ENCODE measurements at regions not wholly inside any gene's neighbourhood (a gene's known extent, or its start where the extent isn't known, plus 50 kb on each side); places are given as distances from the start of the nearest gene placed in this dataset.

- H3K4me1 Mint-ChIP-seq (ENCODE audit: low read depth): no peaks in the 10 kb centered on the region
- intact Hi-C loops (cut with micrococcal nuclease): no loop called here
- H3K4me3 Mint-ChIP-seq: no peak overlapping the region
- H3K27ac Mint-ChIP-seq: no peak overlapping the region
- DNase-seq: no peak
- TF ChIP-seq CTCF (IDR thresholded peaks at IDR 0.05): no peak
- H3K9me3 Mint-ChIP-seq: peaks cover 13% of the 10 kb centered on the region
- no peaks in the 10 kb centered on the region for H3K27me3 Mint-ChIP-seq
- no peaks in the 10 kb centered on the region for H3K36me3 Mint-ChIP-seq (ENCODE audit: low read depth)
- ChIA-PET CTCF (no interaction called here), POLR2A (no interaction called here)
- ATAC-seq: no peak
Measured at GRCh38 chr10:53543410-53543809, 770.8 kb upstream of the MBL2 start.

DNA sequence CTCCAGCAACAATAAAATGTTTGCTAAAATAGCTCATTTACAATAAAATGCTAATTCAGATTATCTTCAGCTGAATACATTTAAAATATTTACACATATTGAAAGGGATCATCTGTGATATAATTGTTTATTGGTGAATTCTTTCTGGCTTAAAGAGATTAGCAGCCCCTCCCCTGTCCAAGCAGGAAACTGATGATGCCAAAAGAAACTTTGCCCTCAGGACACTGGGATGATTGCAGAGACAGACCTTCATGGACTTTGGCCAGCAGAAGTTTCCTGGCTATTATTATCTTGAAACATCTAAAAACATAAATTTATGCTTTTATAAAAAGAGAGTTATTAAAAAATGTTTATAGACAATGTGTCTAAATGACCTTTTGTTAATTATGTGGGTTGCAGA is 764.9 kb upstream of the MBL2 start:
- ATAC-seq (no peak), DNase-seq (no peak)
- intact Hi-C loops (cut with micrococcal nuclease): no loop called here
- CTCF ChIA-PET: no interaction called here
- no peak overlapping the region for H3K4me3 Mint-ChIP-seq
- POLR2A ChIA-PET: no interaction called here
- no peak overlapping the region for H3K27ac Mint-ChIP-seq
- no peak for TF ChIP-seq CTCF (IDR thresholded peaks at IDR 0.05)
- H3K36me3 Mint-ChIP-seq (ENCODE audit: low read depth): no peaks in the 10 kb centered on the region
- no peaks in the 10 kb centered on the region for H3K27me3 Mint-ChIP-seq
- no peaks in the 10 kb centered on the region for H3K4me1 Mint-ChIP-seq (ENCODE audit: low read depth)
- peaks cover 7% of the 10 kb centered on the region for H3K9me3 Mint-ChIP-seq

DNA sequence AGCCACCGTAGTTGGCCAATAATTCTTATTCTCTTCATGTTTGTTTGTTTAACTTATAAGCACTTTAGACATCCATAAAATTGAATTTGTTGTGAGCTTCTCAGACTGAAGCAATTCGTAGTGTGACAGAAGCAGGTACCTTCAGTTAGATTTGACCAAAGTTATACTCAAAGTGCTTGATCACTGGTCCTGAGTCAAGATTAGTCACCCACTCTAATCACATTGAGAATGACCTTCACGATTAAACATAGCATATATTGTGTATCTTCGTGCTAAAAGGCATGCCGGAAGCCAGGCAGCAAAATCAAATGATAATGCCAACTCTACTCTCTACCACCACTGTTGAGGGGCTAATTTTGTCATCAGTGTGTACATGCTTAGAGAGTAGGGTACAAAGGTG is 763.7 kb upstream of the MBL2 start:
- POLR2A ChIA-PET: no interaction called here
- no peaks in the 10 kb centered on the region for H3K36me3 Mint-ChIP-seq (ENCODE audit: low read depth)

GRCh38 chr10:53534428-53534827 is 761.8 kb upstream of the MBL2 start:
- H3K9me3 Mint-ChIP-seq: peaks cover 8% of the 10 kb centered on the region
- no peak for TF ChIP-seq CTCF (IDR thresholded peaks at IDR 0.05)
- ChIA-PET CTCF (no interaction called here), POLR2A (no interaction called here)
- intact Hi-C loops (cut with micrococcal nuclease): no loop called here
- no peaks in the 10 kb centered on the region for H3K4me1 Mint-ChIP-seq (ENCODE audit: low read depth)
- DNase-seq: no peak
- H3K4me3 Mint-ChIP-seq: no peak overlapping the region
- no peaks in the 10 kb centered on the region for H3K27me3 Mint-ChIP-seq
- no peaks in the 10 kb centered on the region for H3K36me3 Mint-ChIP-seq (ENCODE audit: low read depth)
- H3K27ac Mint-ChIP-seq: no peak overlapping the region
- ATAC-seq: no peak

More for the DNA sequence above, 763.7 kb upstream of the MBL2 start:
- CTCF ChIA-PET: no interaction called here
- H3K4me3 Mint-ChIP-seq: no peak overlapping the region
- ATAC-seq (no peak), DNase-seq (no peak)
- H3K9me3 Mint-ChIP-seq: peaks cover 8% of the 10 kb centered on the region
- H3K4me1 Mint-ChIP-seq (ENCODE audit: low read depth): no peaks in the 10 kb centered on the region
- no peaks in the 10 kb centered on the region for H3K27me3 Mint-ChIP-seq
- intact Hi-C loops (cut with micrococcal nuclease): no loop called here
- no peak for TF ChIP-seq CTCF (IDR thresholded peaks at IDR 0.05)
- H3K27ac Mint-ChIP-seq: no peak overlapping the region

DNA sequence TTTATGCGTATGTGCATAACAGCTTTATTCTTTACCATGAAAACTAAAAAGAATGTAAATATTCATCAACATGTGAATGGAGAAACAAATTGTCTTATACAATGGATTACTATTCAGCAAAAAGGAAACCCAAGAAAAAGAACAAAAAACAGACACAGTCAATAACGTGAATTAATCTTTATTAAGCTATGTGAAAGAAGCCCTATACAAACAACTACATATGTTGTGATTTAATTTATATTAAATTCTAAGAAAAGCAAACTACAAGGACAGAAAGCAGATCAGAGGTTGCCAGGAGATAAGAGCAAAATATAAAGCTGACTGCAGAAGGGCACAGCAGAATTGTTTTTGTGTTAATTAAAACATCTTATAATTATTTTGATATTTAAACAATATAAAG is 756.4 kb upstream of the MBL2 start:
- Mint-ChIP-seq H3K4me1 (ENCODE audit: low read depth) (no peaks in the 10 kb centered on the region), H3K4me3 (no peak overlapping the region), H3K27me3 (no peaks in the 10 kb centered on the region), H3K36me3 (ENCODE audit: low read depth) (no peaks in the 10 kb centered on the region), H3K27ac (no peak overlapping the region), H3K9me3 (peaks cover 7% of the 10 kb centered on the region)
- no peak for ATAC-seq
- no peak for DNase-seq
- intact Hi-C loops (cut with micrococcal nuclease): no loop called here
- POLR2A ChIA-PET: no interaction called here
- no peak for TF ChIP-seq CTCF (IDR thresholded peaks at IDR 0.05)
- CTCF ChIA-PET: no interaction called here
